PC-3 (cell line): ENCODE measurements at regions not wholly inside any gene's neighbourhood (a gene's known extent, or its start where the extent isn't known, plus 50 kb on each side); places are given as distances from the start of the nearest gene placed in this dataset.

ENCODE experiments used
- ATAC-seq: fragments of 200-7000 bp; cut with Tn5 transposase; 2 replicates; pipeline ENCODE4 v1.9.1; 2020; ENCODE audit warnings: mild to moderate bottlenecking, moderate library complexity
- BruUV-seq: library from RNA; stranded (reverse); fragments of 400-500 nt; replicated peaks from 2 replicates; lab custom pipeline; 2021; lab: Mats Ljungman, UMichigan
- CTCF ChIA-PET: fragments of 300-600 bp; sonication (Branson Sonifier 250); formaldehyde crosslinking; loops from one replicate; lab custom pipeline; 2022; ENCODE audit warnings: antibody characterized with exemption; lab: Charles Lee
- POLR2A ChIA-PET: fragments of 300-600 bp; sonication (Branson Sonifier 250); formaldehyde crosslinking; loops from one replicate; lab custom pipeline; 2022; ENCODE audit warnings: antibody characterized with exemption; ENCODE audit not compliant: unreplicated experiment; lab: Charles Lee
- DNase-seq: peaks from one replicate; pipeline ENCODE4 v3.0.0-alpha.2; 2015
- H2AFZ ChIP-seq: fragments of 300-600 bp; sonication (generic); 2 replicates; pipeline ENCODE4 v1.6.0; 2016; ENCODE audit warnings: antibody characterized with exemption, low read length
- H3F3A ChIP-seq: fragments of 300-600 bp; sonication (generic); one replicate; pipeline ENCODE4 v1.6.0; 2017; ENCODE audit warnings: antibody characterized with exemption, low read length, control low read depth, mild to moderate bottlenecking; ENCODE audit not compliant: unreplicated experiment
- H3K27ac ChIP-seq: fragments of 300-600 bp; sonication (generic); 2 replicates; pipeline ENCODE4 v1.5.1; 2016; ENCODE audit warnings: mild to moderate bottlenecking, low read length
- H3K27me3 ChIP-seq: fragments of 300-600 bp; sonication (generic); 2 replicates; pipeline ENCODE4 v1.6.1; 2016; ENCODE audit warnings: low read length, mixed read lengths
- H3K36me3 ChIP-seq: fragments of 300-600 bp; sonication (generic); 2 replicates; pipeline ENCODE4 v1.6.1; 2016; ENCODE audit warnings: low read depth, mixed run types, low read length, mixed read lengths
- H3K4me1 ChIP-seq: fragments of 300-600 bp; sonication (generic); 2 replicates; pipeline ENCODE4 v1.5.1; 2016; ENCODE audit warnings: low read length; ENCODE audit not compliant: insufficient read depth
- H3K4me2 ChIP-seq: fragments of 300-600 bp; sonication (generic); 2 replicates; pipeline ENCODE4 v1.6.0; 2016; ENCODE audit warnings: low read length
- H3K4me3 ChIP-seq: fragments of 300-600 bp; sonication (generic); 2 replicates; pipeline ENCODE4 v1.5.1; 2016; ENCODE audit warnings: mild to moderate bottlenecking, low read length, mixed read lengths
- H3K79me2 ChIP-seq: fragments of 300-600 bp; sonication (generic); 2 replicates; pipeline ENCODE4 v1.6.1; 2017; ENCODE audit warnings: low read length, mixed read lengths
- H3K9ac ChIP-seq: fragments of 300-600 bp; sonication (generic); 2 replicates; pipeline ENCODE4 v1.6.0; 2016; ENCODE audit warnings: mild to moderate bottlenecking, low read length
- H3K9me2 ChIP-seq: fragments of 300-600 bp; sonication (generic); replicated peaks from 2 replicates; pipeline ENCODE4 v1.6.1; 2016; ENCODE audit warnings: mixed run types, low read length, mixed read lengths
- H3K9me3 ChIP-seq: fragments of 300-600 bp; sonication (generic); 2 replicates; pipeline ENCODE4 v1.6.1; 2016; ENCODE audit warnings: low read length, mixed read lengths
- H4K20me1 ChIP-seq: fragments of 300-600 bp; sonication (generic); 2 replicates; pipeline ENCODE4 v1.6.1; 2016; ENCODE audit warnings: low read length, mixed read lengths
- CTCF ChIP-seq: fragments of 300-600 bp; sonication (generic); conservative IDR thresholded peaks from 2 replicates; pipeline ENCODE4 v1.5.1; 2017; ENCODE audit warnings: antibody characterized with exemption, low read depth, mild to moderate bottlenecking, low read length
- EZH2 ChIP-seq: fragments of 300-600 bp; sonication (generic); IDR thresholded peaks from one replicate; pipeline ENCODE4 v1.6.1; 2017; ENCODE audit warnings: antibody characterized with exemption, mild to moderate bottlenecking, low read length; ENCODE audit not compliant: unreplicated experiment
- EZH2phosphoT487 ChIP-seq: fragments of 300-600 bp; sonication (generic); IDR thresholded peaks from 2 replicates; pipeline ENCODE4 v1.6.1; 2018; ENCODE audit warnings: mild to moderate bottlenecking, antibody characterized with exemption, low read length, borderline replicate concordance
- intact Hi-C: fragments of 100-400 bp; cut with micrococcal nuclease; formaldehyde crosslinking; loops from 2 replicates; pipeline ENCODE4 v1.9.0; 2023

- H2AFZ ChIP-seq, result no peak overlapping the region
- H3F3A ChIP-seq, result peaks cover 4% of the 10 kb centered on the region
- H3K9me2 ChIP-seq, result no peaks in the 10 kb centered on the region
- H3K4me2 ChIP-seq, result no peak overlapping the region
- CTCF ChIA-PET, result no interaction called here
- no peaks in the 10 kb centered on the region for H3K9me3 ChIP-seq
- no TSS peak for BruUV-seq
- POLR2A ChIA-PET, result no interaction called here
- ATAC-seq (no peak), DNase-seq (no peak)
- H3K9ac ChIP-seq, result no peak overlapping the region
- peaks cover 19% of the 10 kb centered on the region for H3K4me1 ChIP-seq
- H3K27me3 ChIP-seq, result no peaks in the 10 kb centered on the region
- H3K79me2 ChIP-seq, result no peaks in the 10 kb centered on the region
- no peaks in the 10 kb centered on the region for H3K36me3 ChIP-seq
- H3K27ac ChIP-seq, result no peak overlapping the region
- TF ChIP-seq CTCF (no peak), EZH2 (no peak), EZH2phosphoT487 (no peak)
- no peaks in the 10 kb centered on the region for H4K20me1 ChIP-seq
- intact Hi-C loops, result no loop called here
- H3K4me3 ChIP-seq, result no peak overlapping the region
These were observed 164.7 kb downstream of the LTN1 start for GRCh38 chr21:28828021-28828420.

DNA sequence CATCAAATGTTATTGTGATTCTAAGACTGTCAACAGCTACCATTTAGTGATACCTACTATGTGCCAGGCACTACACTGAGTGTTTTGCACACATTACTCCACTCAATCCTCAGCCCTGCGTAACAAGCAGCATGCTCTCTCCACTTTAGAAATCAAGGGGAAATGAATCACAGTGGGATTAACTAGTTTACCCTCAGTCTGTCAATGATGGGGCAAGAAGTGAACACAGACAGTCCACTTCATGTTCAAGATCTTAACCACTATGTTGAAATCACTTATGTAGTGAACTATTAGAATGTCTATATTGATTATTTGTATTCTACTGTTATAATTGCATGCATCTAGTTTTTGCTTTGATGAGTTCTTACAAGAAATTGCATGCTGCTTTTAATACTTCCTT, 165.3 kb downstream of the LTN1 start:
- no TSS peak for BruUV-seq
- Histone ChIP-seq H3F3A (peaks cover 4% of the 10 kb centered on the region), H3K27ac (no peak overlapping the region), H3K9me2 (no peaks in the 10 kb centered on the region), H3K27me3 (no peaks in the 10 kb centered on the region), H3K79me2 (no peaks in the 10 kb centered on the region), H3K4me1 (peaks cover 19% of the 10 kb centered on the region), H3K4me3 (no peak overlapping the region), H3K9me3 (no peaks in the 10 kb centered on the region), H3K36me3 (no peaks in the 10 kb centered on the region), H3K4me2 (no peak overlapping the region), H3K9ac (no peak overlapping the region), H2AFZ (no peak overlapping the region), H4K20me1 (no peaks in the 10 kb centered on the region)
- intact Hi-C loops, result no loop called here
- CTCF ChIA-PET, result no interaction called here
- ATAC-seq (no peak), DNase-seq (no peak)
- TF ChIP-seq CTCF, result no peak
- TF ChIP-seq EZH2phosphoT487, result no peak
- no peak for TF ChIP-seq EZH2
- POLR2A ChIA-PET, result interaction anchor here (0.6 kb wide), 1 partner anchor 83 kb away, joined by 6 read pairs; no protein-coding TSS in a partner anchor

- no peak overlapping the region for H3K4me2 ChIP-seq
- TF ChIP-seq EZH2phosphoT487, result no peak
- no peak for TF ChIP-seq CTCF
- TF ChIP-seq EZH2, result no peak
- no peaks in the 10 kb centered on the region for H3K9me3 ChIP-seq
- no peaks in the 10 kb centered on the region for H3K79me2 ChIP-seq
- no peak overlapping the region for H2AFZ ChIP-seq
- no peaks in the 10 kb centered on the region for H3F3A ChIP-seq
- no peaks in the 10 kb centered on the region for H4K20me1 ChIP-seq
- ATAC-seq (no peak), DNase-seq (no peak)
- H3K36me3 ChIP-seq, result no peaks in the 10 kb centered on the region
- no peak overlapping the region for H3K27ac ChIP-seq
- no peaks in the 10 kb centered on the region for H3K27me3 ChIP-seq
- no peak overlapping the region for H3K9ac ChIP-seq
- CTCF ChIA-PET, result no interaction called here
- BruUV-seq, result no TSS peak
- peaks cover 10% of the 10 kb centered on the region for H3K4me1 ChIP-seq
- intact Hi-C loops, result no loop called here
- H3K4me3 ChIP-seq, result no peak overlapping the region
- POLR2A ChIA-PET, result interaction anchor here (0.6 kb wide), 1 partner anchor 84 kb away, joined by 6 read pairs; no protein-coding TSS in a partner anchor
- H3K9me2 ChIP-seq, result no peaks in the 10 kb centered on the region
These were observed 166.1 kb downstream of the LTN1 start for GRCh38 chr21:28826569-28826968.
